ENCODE measurements at regions not wholly inside any gene's neighbourhood (a gene's known extent, or its start where the extent isn't known, plus 50 kb on each side); places are given as distances from the start of the nearest gene placed in this dataset.

- no peak overlapping the region for H4K8ac ChIP-seq (ENCODE audit: low read depth in 2 of 2, low read length in 2 of 2)
- H3K27me3 ChIP-seq (ENCODE audit: control insufficient read depth, insufficient read depth, low read length): no peaks in the 10 kb centered on the region
- no peak overlapping the region for H3K56ac ChIP-seq (ENCODE audit: extremely low read depth, insufficient read depth, low read length)
- H3K79me1 ChIP-seq (ENCODE audit: low read depth in 1 of 2, low read length in 2 of 2): no peaks in the 10 kb centered on the region
- no peak overlapping the region for H3K27ac ChIP-seq (ENCODE audit: insufficient read depth, low read length)
- no peak overlapping the region for H4K91ac ChIP-seq (ENCODE audit: insufficient read depth, low read depth, low read length)
- H3K9me3 ChIP-seq (ENCODE audit: control insufficient read depth, insufficient read depth, low read length): no peaks in the 10 kb centered on the region
- H3K9me1 ChIP-seq (ENCODE audit: insufficient read depth, low read length): no peaks in the 10 kb centered on the region
- no TSS peak for BruUV-seq (replicated peaks)
- H2BK20ac ChIP-seq (ENCODE audit: low read depth, low read length): no peak overlapping the region
- H2AK5ac ChIP-seq (ENCODE audit: low read depth, low read length): no peak overlapping the region
- ATAC-seq (ENCODE audit: low read depth) (no peak), DNase-seq (no peak)
- H2BK15ac ChIP-seq (ENCODE audit: low read depth, low read length): no peak overlapping the region
- H3K4me1 ChIP-seq (ENCODE audit: control insufficient read depth, insufficient read depth, low read length): no peaks in the 10 kb centered on the region
- H3K23ac ChIP-seq (ENCODE audit: low read depth, low read length): no peak overlapping the region
- H3K18ac ChIP-seq (ENCODE audit: low read depth, low read length): no peak overlapping the region
- POLR2A ChIA-PET (ENCODE audit: unreplicated experiment): no interaction called here
- no peak overlapping the region for H2BK5ac ChIP-seq (ENCODE audit: low read depth, low read length, poor library complexity, severe bottlenecking)
- no peak overlapping the region for H3K14ac ChIP-seq (replicated peaks; ENCODE audit: low read depth, low read length)
- H3K4ac ChIP-seq (ENCODE audit: low read depth, low read length): no peak overlapping the region
- no peak overlapping the region for H3K9ac ChIP-seq (ENCODE audit: low read depth, low read length)
- intact Hi-C loops (cut with micrococcal nuclease) (no loop called here), dilution Hi-C loops (cut with HindIII; ENCODE audit: low sequenced_read_pairs, unreplicated experiment) (no loop called here), in situ Hi-C loops (cut with MboI; ENCODE audit: low sequenced_read_pairs) (no loop called here)
- H2AFZ ChIP-seq (replicated peaks; ENCODE audit: low read length, poor library complexity): no peak overlapping the region
- CTCF ChIA-PET: no interaction called here
- H3K4me2 ChIP-seq (ENCODE audit: low read depth, low read length): no peak overlapping the region
- no peak overlapping the region for H2BK120ac ChIP-seq (ENCODE audit: low read depth, low read length)
- no peaks in the 10 kb centered on the region for H3K36me3 ChIP-seq (ENCODE audit: control insufficient read depth, insufficient read depth, low read length)
- TF ChIP-seq RFX5 (IDR thresholded peaks at IDR 0.05; ENCODE audit: low read depth, low read length) (no peak), RCOR1 (IDR thresholded peaks at IDR 0.05; ENCODE audit: insufficient replicate concordance, low read length) (no peak), CTCF (conservative IDR thresholded peaks at IDR 0.05; ENCODE audit: low read depth, low read length) (no peak), RAD21 (IDR thresholded peaks at IDR 0.05; ENCODE audit: low read length) (no peak), MAFK (IDR thresholded peaks at IDR 0.05; ENCODE audit: low read depth, low read length) (no peak), CEBPB (IDR thresholded peaks at IDR 0.05; ENCODE audit: low read depth, low read length) (no peak), ELK1 (IDR thresholded peaks at IDR 0.05; ENCODE audit: borderline replicate concordance, low read depth, low read length) (no peak), FOS (IDR thresholded peaks at IDR 0.05; ENCODE audit: low read depth, low read length) (no peak), MXI1 (IDR thresholded peaks at IDR 0.05; ENCODE audit: borderline replicate concordance, low read depth, low read length) (no peak), BHLHE40 (IDR thresholded peaks at IDR 0.05; ENCODE audit: low read depth, low read length) (no peak), USF2 (IDR thresholded peaks at IDR 0.05; ENCODE audit: low read depth, low read length) (no peak), POLR2A (IDR thresholded peaks at IDR 0.05; ENCODE audit: low read depth, low read length) (no peak), CHD1 (IDR thresholded peaks at IDR 0.05; ENCODE audit: low read depth, low read length) (no peak), NFE2L2 (IDR thresholded peaks at IDR 0.05; ENCODE audit: low read depth, low read length) (no peak), SMC3 (IDR thresholded peaks at IDR 0.05; ENCODE audit: low read depth, low read length) (no peak), MAZ (IDR thresholded peaks at IDR 0.05; ENCODE audit: borderline replicate concordance, low read depth, low read length) (no peak)
- no peaks in the 10 kb centered on the region for H4K20me1 ChIP-seq (ENCODE audit: insufficient read depth, low read length)
- H2AK9ac ChIP-seq (replicated peaks; ENCODE audit: low read depth, low read length, poor library complexity): no peak overlapping the region
- no peak overlapping the region for H3K4me3 ChIP-seq (ENCODE audit: insufficient read depth, low read depth, low read length)
- H4K5ac ChIP-seq (ENCODE audit: low read depth, low read length): no peak overlapping the region
Measured at GRCh38 chr12:78388461-78388860, 476.1 kb upstream of the SYT1 start.
